Liver (tissue), 8 donors: ENCODE measurements at regions not wholly inside any gene's neighbourhood (a gene's known extent, or its start where the extent isn't known, plus 50 kb on each side); places are given as distances from the start of the nearest gene placed in this dataset.
A peak's percentile ranks its signal among the peaks of the same experiment; 100 is the strongest.

Experiments used
- DNase-seq: peaks from one replicate; pipeline ENCODE4 v3.0.0-alpha.2; 2017; ENCODE audit warnings: low spot score
- H3K27ac ChIP-seq, 2 donors: one replicate each; pipeline ENCODE4 v1.7.0; 2013; ENCODE audit warnings: inconsistent platforms in 2 of 2, low read length in 2 of 2, control low read depth in 1 of 2, low read depth in 1 of 2, mild to moderate bottlenecking in 1 of 2
- H3K27me3 ChIP-seq, 4 donors: one replicate each; pipeline versions ENCODE4 v1.6.1 to v1.7.0; 2013; ENCODE audit warnings: low read length in 3 of 4, inconsistent platforms in 1 of 4, mild to moderate bottlenecking in 1 of 4, moderate library complexity in 1 of 4; ENCODE audit not compliant: control insufficient read depth in 4 of 4, insufficient read depth in 4 of 4
- H3K36me3 ChIP-seq, 4 donors: one replicate each; pipeline versions ENCODE4 v1.6.1 to v1.7.0; 2013; ENCODE audit warnings: low read length in 3 of 4, mild to moderate bottlenecking in 3 of 4, low read depth in 1 of 4, moderate library complexity in 1 of 4; ENCODE audit not compliant: control insufficient read depth in 4 of 4, insufficient read depth in 3 of 4
- H3K4me1 ChIP-seq, 4 donors: one replicate each; pipeline versions ENCODE4 v1.6.1 to v1.7.0; 2013; ENCODE audit warnings: low read length in 3 of 4, mild to moderate bottlenecking in 3 of 4, moderate library complexity in 1 of 4; ENCODE audit not compliant: control insufficient read depth in 4 of 4, insufficient read depth in 4 of 4
- H3K4me3 ChIP-seq, 3 donors: one replicate each; pipeline versions ENCODE4 v1.6.1 to v1.7.0; 2013; ENCODE audit warnings: low read length in 3 of 3, control low read depth in 1 of 3, low read depth in 1 of 3, mild to moderate bottlenecking in 1 of 3
- H3K9ac ChIP-seq, 2 donors: one replicate each; pipeline ENCODE4 v1.7.0; 2013; ENCODE audit warnings: low read length in 2 of 2, mild to moderate bottlenecking in 2 of 2, moderate library complexity in 2 of 2, control low read depth in 1 of 2, low read depth in 1 of 2
- H3K9me3 ChIP-seq, 4 donors: one replicate each; pipeline versions ENCODE4 v1.6.1 to v1.7.0; 2013; ENCODE audit warnings: low read length in 3 of 4; ENCODE audit not compliant: control insufficient read depth in 4 of 4
- ATF3 ChIP-seq: IDR thresholded peaks from 2 replicates; pipeline ENCODE4 v1.6.1; 2016; ENCODE audit warnings: antibody characterized with exemption
- CTCF ChIP-seq: fragments of 150-350 bp; IDR thresholded peaks from 2 replicates; pipeline ENCODE4 v1.5.1; 2017; ENCODE audit warnings: improper control_type of control experiment, low read depth, low read length; ENCODE audit not compliant: missing input control
- EGR1 ChIP-seq, 2 donors: IDR thresholded peaks; 2 replicates each; pipeline ENCODE4 v1.6.1; 2016 to 2018; ENCODE audit warnings: antibody characterized with exemption in 2 of 2, low read depth in 2 of 2
- FOXA1 ChIP-seq: IDR thresholded peaks from 2 replicates; pipeline ENCODE4 v1.6.1; 2016; ENCODE audit warnings: antibody characterized with exemption
- FOXA2 ChIP-seq: IDR thresholded peaks from 2 replicates; pipeline ENCODE4 v1.6.1; 2016; ENCODE audit warnings: antibody characterized with exemption
- GABPA ChIP-seq, 2 donors: IDR thresholded peaks in 1 of 2; conservative IDR thresholded peaks in 1 of 2; 2 replicates each; pipeline ENCODE4 v1.6.1; 2016; ENCODE audit warnings: antibody characterized with exemption in 2 of 2, mild to moderate bottlenecking in 1 of 2, moderate library complexity in 1 of 2
- HNF4A ChIP-seq, 2 donors: conservative IDR thresholded peaks; 2 replicates each; pipeline ENCODE4 v1.6.1; 2016; ENCODE audit warnings: antibody characterized with exemption in 2 of 2, mild to moderate bottlenecking in 2 of 2
- HNF4G ChIP-seq: IDR thresholded peaks from 2 replicates; pipeline ENCODE4 v1.6.1; 2016; ENCODE audit warnings: antibody characterized with exemption
- JUND ChIP-seq, 2 donors: IDR thresholded peaks; 2 replicates each; pipeline ENCODE4 v1.6.1; 2016; ENCODE audit warnings: antibody characterized with exemption in 2 of 2
- NR2F2 ChIP-seq: IDR thresholded peaks from 2 replicates; pipeline ENCODE4 v1.6.1; 2016; ENCODE audit warnings: antibody characterized with exemption
- RAD21 ChIP-seq, 2 donors: IDR thresholded peaks; 2 replicates each; pipeline ENCODE4 v1.6.1; 2016; ENCODE audit warnings: antibody characterized with exemption in 2 of 2, mild to moderate bottlenecking in 2 of 2
- RXRA ChIP-seq, 2 donors: IDR thresholded peaks; 2 replicates each; pipeline ENCODE4 v1.6.1; 2017 to 2018; ENCODE audit warnings: antibody characterized with exemption in 2 of 2, mild to moderate bottlenecking in 1 of 2
- SP1 ChIP-seq: IDR thresholded peaks from 2 replicates; pipeline ENCODE4 v1.6.1; 2018; ENCODE audit warnings: antibody characterized with exemption, mild to moderate bottlenecking
- TAF1 ChIP-seq: conservative IDR thresholded peaks from 2 replicates; pipeline ENCODE4 v1.6.1; 2016; ENCODE audit warnings: antibody characterized with exemption, mild to moderate bottlenecking
- YY1 ChIP-seq: IDR thresholded peaks from 2 replicates; pipeline ENCODE4 v1.6.1; 2016; ENCODE audit warnings: antibody characterized with exemption, mild to moderate bottlenecking
- WGBS: extraction: QIAGEN DNeasy Blood & Tissue Kit; methylation state at CpG from one replicate; pipeline ENCODE4 v1.1.7; 2013; 5-methylcytosine and 5-hydroxymethylcytosine counted together
- TF ChIP-seq, protein P1 (sequence below): IDR thresholded peaks from 2 replicates; pipeline ENCODE4 v1.6.1; 2016; ENCODE audit warnings: antibody characterized with exemption, mild to moderate bottlenecking
- TF ChIP-seq, protein P2 (sequence below): IDR thresholded peaks from 2 replicates; pipeline ENCODE4 v1.6.1; 2016; ENCODE audit warnings: antibody characterized with exemption
- donor health status: healthy.
- donor health status: healthy.
- donor health status: healthy.
- donor health status: healthy.
- donor health status: healthy.

DNA sequence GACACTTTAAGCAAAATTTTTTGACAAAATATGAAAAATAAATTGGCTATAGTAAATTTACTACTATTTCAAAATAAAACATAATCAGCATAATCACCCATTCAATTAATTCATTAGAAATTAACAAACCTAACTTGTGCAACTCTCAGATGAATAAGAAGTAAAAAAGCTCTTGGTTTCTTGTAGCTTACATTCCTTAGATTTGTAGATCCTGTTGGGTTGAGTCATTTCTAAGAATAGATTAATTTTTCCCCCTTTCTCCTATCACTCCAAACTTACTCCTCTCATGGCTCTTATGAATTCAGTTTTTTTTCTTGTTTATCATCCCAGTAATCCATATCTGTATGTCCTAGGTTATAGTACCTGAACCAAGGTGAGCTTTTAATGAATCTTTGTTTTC, 230.9 kb upstream of the LRIG3 start:
- Histone ChIP-seq H3K9me3 (peaks cover 0 to 6% (median 0%) of the 10 kb centered on the region in 4 donors), H3K36me3 (no peaks in the 10 kb centered on the region), H3K27ac (no peak overlapping the region), H3K27me3 (no peaks in the 10 kb centered on the region), H3K4me1 (no peaks in the 10 kb centered on the region), H3K4me3 (no peak overlapping the region), H3K9ac (no peak overlapping the region)
- TF ChIP-seq HNF4A (conservative IDR thresholded peaks at IDR 0.05) (no peak), ATF3 (no peak), HNF4G (no peak), JUND (IDR thresholded peaks at IDR 0.05) (no peak), RAD21 (IDR thresholded peaks at IDR 0.05) (no peak), NR2F2 (no peak), CTCF (no peak), GABPA (IDR thresholded peaks at IDR 0.05 in 1 of 2, conservative IDR thresholded peaks at IDR 0.05 in 1 of 2) (no peak), SP1 (no peak), RXRA (IDR thresholded peaks at IDR 0.05) (no peak), YY1 (no peak), FOXA1 (no peak)
- TF ChIP-seq, protein P1, sequence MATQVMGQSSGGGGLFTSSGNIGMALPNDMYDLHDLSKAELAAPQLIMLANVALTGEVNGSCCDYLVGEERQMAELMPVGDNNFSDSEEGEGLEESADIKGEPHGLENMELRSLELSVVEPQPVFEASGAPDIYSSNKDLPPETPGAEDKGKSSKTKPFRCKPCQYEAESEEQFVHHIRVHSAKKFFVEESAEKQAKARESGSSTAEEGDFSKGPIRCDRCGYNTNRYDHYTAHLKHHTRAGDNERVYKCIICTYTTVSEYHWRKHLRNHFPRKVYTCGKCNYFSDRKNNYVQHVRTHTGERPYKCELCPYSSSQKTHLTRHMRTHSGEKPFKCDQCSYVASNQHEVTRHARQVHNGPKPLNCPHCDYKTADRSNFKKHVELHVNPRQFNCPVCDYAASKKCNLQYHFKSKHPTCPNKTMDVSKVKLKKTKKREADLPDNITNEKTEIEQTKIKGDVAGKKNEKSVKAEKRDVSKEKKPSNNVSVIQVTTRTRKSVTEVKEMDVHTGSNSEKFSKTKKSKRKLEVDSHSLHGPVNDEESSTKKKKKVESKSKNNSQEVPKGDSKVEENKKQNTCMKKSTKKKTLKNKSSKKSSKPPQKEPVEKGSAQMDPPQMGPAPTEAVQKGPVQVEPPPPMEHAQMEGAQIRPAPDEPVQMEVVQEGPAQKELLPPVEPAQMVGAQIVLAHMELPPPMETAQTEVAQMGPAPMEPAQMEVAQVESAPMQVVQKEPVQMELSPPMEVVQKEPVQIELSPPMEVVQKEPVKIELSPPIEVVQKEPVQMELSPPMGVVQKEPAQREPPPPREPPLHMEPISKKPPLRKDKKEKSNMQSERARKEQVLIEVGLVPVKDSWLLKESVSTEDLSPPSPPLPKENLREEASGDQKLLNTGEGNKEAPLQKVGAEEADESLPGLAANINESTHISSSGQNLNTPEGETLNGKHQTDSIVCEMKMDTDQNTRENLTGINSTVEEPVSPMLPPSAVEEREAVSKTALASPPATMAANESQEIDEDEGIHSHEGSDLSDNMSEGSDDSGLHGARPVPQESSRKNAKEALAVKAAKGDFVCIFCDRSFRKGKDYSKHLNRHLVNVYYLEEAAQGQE, result no peak
- TF ChIP-seq, protein P2, sequence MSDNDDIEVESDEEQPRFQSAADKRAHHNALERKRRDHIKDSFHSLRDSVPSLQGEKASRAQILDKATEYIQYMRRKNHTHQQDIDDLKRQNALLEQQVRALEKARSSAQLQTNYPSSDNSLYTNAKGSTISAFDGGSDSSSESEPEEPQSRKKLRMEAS, result no peak
- no peak for DNase-seq

- H3K9me3 ChIP-seq, result peaks cover 0 to 6% (median 0%) of the 10 kb centered on the region in 4 donors
- H3K27me3 ChIP-seq, result no peaks in the 10 kb centered on the region
- H3K9ac ChIP-seq, result no peak overlapping the region
- 49% methylated on average over 2 of the region's 2 CpGs for WGBS
- no peaks in the 10 kb centered on the region for H3K4me1 ChIP-seq
- H3K4me3 ChIP-seq, result no peak overlapping the region
- no peak for DNase-seq
- no peaks in the 10 kb centered on the region for H3K36me3 ChIP-seq
- H3K27ac ChIP-seq, result no peak overlapping the region
- peak; percentile 99 for TF ChIP-seq CTCF
- no peak for TF ChIP-seq SP1
- peak; percentile 17 for TF ChIP-seq NR2F2
- TF ChIP-seq HNF4A (conservative IDR thresholded peaks at IDR 0.05), result peak in 1 of 2 donors; percentile 20
- TF ChIP-seq, protein P1, result no peak
- TF ChIP-seq, protein P2, result no peak
- no peak for TF ChIP-seq FOXA2
- no peak for TF ChIP-seq RXRA (IDR thresholded peaks at IDR 0.05)
- no peak for TF ChIP-seq JUND (IDR thresholded peaks at IDR 0.05)
- no peak for TF ChIP-seq ATF3
- TF ChIP-seq TAF1, result no peak
- TF ChIP-seq HNF4G, result no peak
- TF ChIP-seq EGR1 (IDR thresholded peaks at IDR 0.05; ENCODE audit: low read depth in 2 of 2), result no peak
- no peak for TF ChIP-seq GABPA (IDR thresholded peaks at IDR 0.05 in 1 of 2, conservative IDR thresholded peaks at IDR 0.05 in 1 of 2)
Observed at GRCh38 chr12:59149995-59150642, 229.8 kb upstream of the LRIG3 start.
